ENCODE measurements at regions not wholly inside any gene's neighbourhood (a gene's known extent, or its start where the extent isn't known, plus 50 kb on each side); places are given as distances from the start of the nearest gene placed in this dataset.
"Not testable (repeated sequence)": the region's sequence is repeated elsewhere in the genome, so short reads cannot be mapped to it uniquely, and the experiment has no call there.

DNA sequence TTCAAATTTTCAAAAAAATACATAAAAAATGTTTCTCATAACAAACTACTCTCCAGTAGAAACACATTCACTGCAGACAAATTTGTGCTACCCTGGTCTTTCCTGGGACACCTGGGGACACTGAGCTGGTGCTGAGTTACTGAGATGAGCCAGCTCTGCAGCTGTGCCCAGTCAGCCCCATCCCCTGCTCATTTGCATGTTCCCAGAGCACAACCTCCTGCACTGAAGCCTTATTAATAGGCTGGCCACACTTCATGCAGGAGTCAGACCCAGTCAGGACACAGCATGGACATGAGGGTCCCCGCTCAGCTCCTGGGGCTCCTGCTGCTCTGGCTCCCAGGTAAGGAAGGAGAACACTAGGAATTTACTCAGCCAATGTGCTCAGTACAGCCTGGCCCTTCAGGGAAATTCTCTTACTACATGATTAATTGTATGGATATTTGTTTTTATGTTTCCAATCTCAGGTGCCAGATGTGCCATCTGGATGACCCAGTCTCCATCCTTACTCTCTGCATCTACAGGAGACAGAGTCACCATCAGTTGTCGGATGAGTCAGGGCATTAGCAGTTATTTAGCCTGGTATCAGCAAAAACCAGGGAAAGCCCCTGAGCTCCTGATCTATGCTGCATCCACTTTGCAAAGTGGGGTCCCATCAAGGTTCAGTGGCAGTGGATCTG lies 1529.3 kb downstream of the RPIA start:
- not testable (repeated sequence) for H3K27me3 ChIP-seq (ENCODE audit: control insufficient read depth, insufficient read depth, low read length); H3K4me3 ChIP-seq (ENCODE audit: low read length); H3K4me2 ChIP-seq (ENCODE audit: low read length); H3K9ac ChIP-seq (ENCODE audit: low read depth, low read length); H3K36me3 ChIP-seq (ENCODE audit: insufficient read depth, low read length); H3K4me1 ChIP-seq (ENCODE audit: control insufficient read depth, insufficient read depth, low read length); H3K9me3 ChIP-seq (replicated peaks; ENCODE audit: low read length)

DNA sequence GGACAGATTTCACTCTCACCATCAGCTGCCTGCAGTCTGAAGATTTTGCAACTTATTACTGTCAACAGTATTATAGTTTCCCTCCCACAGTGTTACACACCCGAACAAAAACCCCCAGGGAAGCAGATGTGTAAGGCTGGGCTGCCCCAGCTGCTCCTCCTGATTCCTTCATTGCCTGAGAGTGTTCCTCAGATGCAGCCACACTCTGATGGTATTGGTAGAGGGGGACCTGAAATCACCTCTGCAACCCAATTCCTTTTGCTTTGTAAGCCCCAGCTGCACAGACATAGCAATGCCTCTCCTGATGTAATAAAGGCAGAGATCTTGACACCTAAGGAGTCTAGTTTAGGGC lies 1529.8 kb downstream of the RPIA start:
- Histone ChIP-seq H3K36me3 (ENCODE audit: insufficient read depth, low read length) (no peaks in the 10 kb centered on the region), H3K4me1 (ENCODE audit: control insufficient read depth, insufficient read depth, low read length) (no peaks in the 10 kb centered on the region), H3K9ac (ENCODE audit: low read depth, low read length) (no peak overlapping the region), H3K9me3 (replicated peaks; ENCODE audit: low read length) (no peaks in the 10 kb centered on the region), H3K4me3 (ENCODE audit: low read length) (no peak overlapping the region), H3K27me3 (ENCODE audit: control insufficient read depth, insufficient read depth, low read length) (no peaks in the 10 kb centered on the region), H3K4me2 (ENCODE audit: low read length) (no peak overlapping the region)

GRCh38 chr2:90224767-90225166 lies 1533.3 kb downstream of the RPIA start:
- H3K4me2 ChIP-seq (ENCODE audit: low read length); H3K4me1 ChIP-seq (ENCODE audit: control insufficient read depth, insufficient read depth, low read length); H3K9me3 ChIP-seq (replicated peaks; ENCODE audit: low read length); H3K36me3 ChIP-seq (ENCODE audit: insufficient read depth, low read length); H3K27me3 ChIP-seq (ENCODE audit: control insufficient read depth, insufficient read depth, low read length); H3K4me3 ChIP-seq (ENCODE audit: low read length); H3K9ac ChIP-seq (ENCODE audit: low read depth, low read length): not testable (repeated sequence)

GRCh38 chr2:90226465-90227072 lies 1535.1 kb downstream of the RPIA start:
- not testable (repeated sequence) for H3K4me3 ChIP-seq (ENCODE audit: low read length); H3K9ac ChIP-seq (ENCODE audit: low read depth, low read length); H3K9me3 ChIP-seq (replicated peaks; ENCODE audit: low read length); H3K36me3 ChIP-seq (ENCODE audit: insufficient read depth, low read length); H3K4me2 ChIP-seq (ENCODE audit: low read length); H3K4me1 ChIP-seq (ENCODE audit: control insufficient read depth, insufficient read depth, low read length); H3K27me3 ChIP-seq (ENCODE audit: control insufficient read depth, insufficient read depth, low read length)

DNA sequence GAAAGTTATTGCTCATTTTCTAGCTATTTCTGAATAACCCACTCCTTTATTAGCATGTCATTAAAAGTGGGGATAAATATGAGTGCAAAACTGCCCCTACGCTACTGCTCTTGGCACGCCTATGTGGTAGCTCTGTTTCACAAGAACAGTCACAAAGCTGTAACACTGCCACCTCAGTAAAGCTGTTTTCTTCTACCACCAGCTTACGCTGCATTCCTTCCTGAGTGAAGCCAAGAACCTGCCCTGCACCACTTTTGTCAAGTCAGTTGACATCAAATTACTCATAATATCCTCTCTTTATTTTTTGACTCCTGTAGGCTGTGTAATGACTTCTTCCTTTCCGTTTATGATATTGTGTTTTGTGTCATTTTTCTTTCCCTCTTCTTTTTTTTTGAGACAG lies 1539.7 kb downstream of the RPIA start:
- not testable (repeated sequence) for H3K9ac ChIP-seq (ENCODE audit: low read depth, low read length); H3K36me3 ChIP-seq (ENCODE audit: insufficient read depth, low read length); H3K27me3 ChIP-seq (ENCODE audit: control insufficient read depth, insufficient read depth, low read length); H3K4me3 ChIP-seq (ENCODE audit: low read length); H3K9me3 ChIP-seq (replicated peaks; ENCODE audit: low read length); H3K4me1 ChIP-seq (ENCODE audit: control insufficient read depth, insufficient read depth, low read length); H3K4me2 ChIP-seq (ENCODE audit: low read length)

- not testable (repeated sequence) for H3K9ac ChIP-seq (ENCODE audit: low read depth, low read length); H3K4me2 ChIP-seq (ENCODE audit: low read length); H3K27me3 ChIP-seq (ENCODE audit: control insufficient read depth, insufficient read depth, low read length); H3K4me3 ChIP-seq (ENCODE audit: low read length); H3K36me3 ChIP-seq (ENCODE audit: insufficient read depth, low read length); H3K9me3 ChIP-seq (replicated peaks; ENCODE audit: low read length); H3K4me1 ChIP-seq (ENCODE audit: control insufficient read depth, insufficient read depth, low read length)
Measured at GRCh38 chr2:90235452-90235851, 1544.0 kb downstream of the RPIA start.

DNA sequence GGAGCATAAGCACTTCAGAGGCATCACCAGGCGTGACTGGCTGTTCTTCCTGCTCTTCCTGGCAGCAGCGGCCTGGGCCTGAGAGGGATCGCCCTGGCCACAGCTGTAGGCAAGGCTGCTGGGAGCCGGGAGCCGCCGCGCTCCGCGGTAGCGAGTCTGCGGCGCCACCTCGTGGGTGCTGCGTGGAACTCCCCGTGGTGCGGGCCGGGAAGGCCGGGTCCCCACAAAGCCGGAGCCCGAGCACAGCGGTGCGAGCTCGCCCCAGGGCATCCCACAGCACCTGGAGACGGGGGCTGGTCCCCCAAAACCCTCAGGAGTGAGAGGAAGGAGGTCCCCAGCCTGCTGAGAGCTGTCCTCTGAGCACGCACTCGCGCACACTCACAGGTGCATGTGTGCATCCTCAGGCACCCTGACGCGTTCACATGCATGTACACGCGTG lies 1546.5 kb downstream of the RPIA start:
- H3K9ac ChIP-seq (ENCODE audit: low read depth, low read length); H3K9me3 ChIP-seq (replicated peaks; ENCODE audit: low read length); H3K4me1 ChIP-seq (ENCODE audit: control insufficient read depth, insufficient read depth, low read length): not testable (repeated sequence)

DNA sequence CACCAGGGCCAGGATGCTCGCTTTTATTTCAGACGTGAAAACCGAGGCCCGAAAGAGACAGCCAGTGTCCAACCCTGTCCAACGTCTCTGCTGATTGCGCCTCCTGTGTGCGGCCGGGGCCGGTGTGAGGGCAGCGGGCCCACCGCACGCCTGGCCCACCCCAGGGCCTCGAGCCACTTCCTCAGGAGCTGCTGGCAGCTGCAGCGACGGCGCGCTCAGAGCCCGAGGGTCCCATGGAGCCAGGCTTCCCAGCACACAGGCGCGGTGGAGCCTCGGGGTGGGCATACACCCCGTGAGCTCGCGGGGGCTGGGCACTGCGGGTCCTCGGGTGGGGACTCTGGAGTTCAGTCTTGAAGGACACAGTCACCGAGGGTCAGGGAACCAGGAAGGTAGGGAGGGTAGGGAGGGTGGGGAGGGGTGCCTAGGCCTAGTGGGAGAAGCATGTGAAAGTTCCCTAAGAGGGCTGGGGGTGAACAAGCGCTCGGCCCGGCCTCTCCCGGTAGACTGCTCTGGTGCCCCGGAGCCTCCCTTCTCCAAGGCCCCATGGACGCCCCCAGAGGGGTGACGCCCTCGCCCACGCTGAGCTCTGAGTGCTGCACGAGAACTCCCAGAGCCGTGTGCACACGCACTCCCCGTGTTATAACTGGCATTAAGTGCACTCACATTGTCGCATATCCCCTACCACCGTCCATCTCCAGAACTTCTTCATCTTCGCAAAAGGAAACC lies 1547.2 kb downstream of the RPIA start:
- not testable (repeated sequence) for H3K27me3 ChIP-seq (ENCODE audit: control insufficient read depth, insufficient read depth, low read length); H3K4me3 ChIP-seq (ENCODE audit: low read length); H3K9ac ChIP-seq (ENCODE audit: low read depth, low read length); H3K9me3 ChIP-seq (replicated peaks; ENCODE audit: low read length); H3K4me1 ChIP-seq (ENCODE audit: control insufficient read depth, insufficient read depth, low read length); H3K4me2 ChIP-seq (ENCODE audit: low read length); H3K36me3 ChIP-seq (ENCODE audit: insufficient read depth, low read length)

More for the DNA sequence above, 1546.5 kb downstream of the RPIA start:
- H3K36me3 ChIP-seq (ENCODE audit: insufficient read depth, low read length); H3K4me3 ChIP-seq (ENCODE audit: low read length); H3K4me2 ChIP-seq (ENCODE audit: low read length); H3K27me3 ChIP-seq (ENCODE audit: control insufficient read depth, insufficient read depth, low read length): not testable (repeated sequence)

DNA sequence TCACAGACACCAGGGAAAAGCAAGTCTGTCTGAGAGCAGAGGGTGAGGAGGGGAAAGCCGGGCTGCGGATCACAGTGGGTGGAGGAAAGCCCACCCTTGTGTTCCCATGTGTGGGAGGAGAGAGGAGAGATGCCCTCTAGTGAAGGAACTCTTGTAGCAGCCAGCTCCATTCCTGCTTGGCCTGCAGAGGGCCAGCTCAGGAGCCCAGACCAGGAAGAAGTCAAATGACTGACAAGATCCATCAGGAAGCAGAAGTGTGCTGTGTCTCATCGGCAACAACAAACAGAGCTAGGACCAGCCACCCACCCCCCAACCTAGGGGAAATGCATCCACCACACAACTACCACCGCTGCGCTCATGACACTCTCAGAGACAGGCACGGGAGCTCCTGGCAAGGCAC lies 1548.3 kb downstream of the RPIA start:
- H3K9me3 ChIP-seq (replicated peaks; ENCODE audit: low read length); H3K36me3 ChIP-seq (ENCODE audit: insufficient read depth, low read length); H3K4me1 ChIP-seq (ENCODE audit: control insufficient read depth, insufficient read depth, low read length); H3K27me3 ChIP-seq (ENCODE audit: control insufficient read depth, insufficient read depth, low read length); H3K4me2 ChIP-seq (ENCODE audit: low read length); H3K4me3 ChIP-seq (ENCODE audit: low read length); H3K9ac ChIP-seq (ENCODE audit: low read depth, low read length): not testable (repeated sequence)

- H3K36me3 ChIP-seq (ENCODE audit: insufficient read depth, low read length); H3K9me3 ChIP-seq (replicated peaks; ENCODE audit: low read length); H3K4me2 ChIP-seq (ENCODE audit: low read length); H3K4me3 ChIP-seq (ENCODE audit: low read length); H3K9ac ChIP-seq (ENCODE audit: low read depth, low read length); H3K27me3 ChIP-seq (ENCODE audit: control insufficient read depth, insufficient read depth, low read length); H3K4me1 ChIP-seq (ENCODE audit: control insufficient read depth, insufficient read depth, low read length): not testable (repeated sequence)
Measured at GRCh38 chr2:90244902-90245765, 1553.7 kb downstream of the RPIA start.

DNA sequence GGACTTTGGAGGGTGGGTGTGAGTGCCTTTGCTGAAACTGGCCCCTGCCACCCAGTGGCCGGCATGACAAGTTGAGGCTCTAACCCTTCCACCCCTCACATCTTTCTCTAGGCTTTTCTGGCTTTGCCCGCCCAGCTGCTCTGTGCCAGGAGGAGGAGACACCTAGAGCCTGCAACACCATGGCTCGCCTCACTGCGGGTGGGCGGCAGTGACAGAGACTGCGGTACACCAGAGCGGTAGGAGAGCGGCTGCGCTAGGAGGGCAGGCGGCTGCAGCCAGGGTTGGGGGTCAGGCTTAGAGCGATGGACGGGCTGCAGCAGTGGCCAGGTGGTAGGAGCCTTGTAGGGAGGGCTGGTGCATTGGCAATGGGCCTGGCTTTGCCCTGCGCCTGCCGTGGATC lies 1556.9 kb downstream of the RPIA start:
- not testable (repeated sequence) for H3K36me3 ChIP-seq (ENCODE audit: insufficient read depth, low read length); H3K4me1 ChIP-seq (ENCODE audit: control insufficient read depth, insufficient read depth, low read length); H3K9ac ChIP-seq (ENCODE audit: low read depth, low read length); H3K9me3 ChIP-seq (replicated peaks; ENCODE audit: low read length); H3K4me3 ChIP-seq (ENCODE audit: low read length); H3K4me2 ChIP-seq (ENCODE audit: low read length); H3K27me3 ChIP-seq (ENCODE audit: control insufficient read depth, insufficient read depth, low read length)
